Gastroesophageal sphincter (tissue), 3 donors: ENCODE measurements at regions not wholly inside any gene's neighbourhood (a gene's known extent, or its start where the extent isn't known, plus 50 kb on each side); places are given as distances from the start of the nearest gene placed in this dataset.

ENCODE experiments used
- EP300 ChIP-seq: sonication (generic); formaldehyde crosslinking; IDR thresholded peaks from one replicate; pipeline ENCODE4 v1.6.1; 2017; ENCODE audit warnings: antibody characterized with exemption, mild to moderate bottlenecking
- POLR2A ChIP-seq, 2 donors: fragments of 450-650 bp; IDR thresholded peaks; one replicate each; pipeline ENCODE4 v1.6.1; 2017; ENCODE audit warnings: antibody characterized with exemption in 2 of 2, mild to moderate bottlenecking in 2 of 2, moderate library complexity in 1 of 2
- POLR2AphosphoS5 ChIP-seq: sonication (generic); formaldehyde crosslinking; IDR thresholded peaks from one replicate; pipeline ENCODE4 v1.6.1; 2017; ENCODE audit warnings: antibody characterized with exemption
- TF ChIP-seq, protein P1 (sequence below), 4 experiments: fragments of 200-600 bp in 2 of 4; fragments of 450-650 bp in 2 of 4; sonication (generic) in 1 of 4; IDR thresholded peaks; one replicate each; pipeline ENCODE4 v1.5.1; 2017 to 2019; ENCODE audit warnings: antibody characterized with exemption in 4 of 4, mild to moderate bottlenecking in 2 of 4, moderate library complexity in 2 of 4

DNA sequence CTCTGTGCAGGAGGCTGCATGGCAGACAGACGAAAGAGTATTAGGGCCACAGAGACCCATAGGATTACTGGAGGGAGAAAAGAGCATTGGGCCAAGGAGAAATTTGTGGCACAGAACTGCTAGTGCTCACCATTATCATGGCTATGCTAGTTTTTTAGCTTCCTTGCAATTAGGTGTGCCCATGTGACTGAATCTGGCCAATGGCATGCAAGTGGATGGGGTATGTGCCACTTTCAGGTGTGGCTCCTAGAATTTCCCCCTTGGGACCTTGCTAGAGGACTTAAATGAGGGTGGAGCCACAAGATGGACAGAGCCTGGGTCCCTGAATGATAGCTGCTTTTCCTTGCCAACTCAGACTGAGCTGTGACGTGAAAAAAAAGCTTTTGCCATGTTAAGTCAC is 73.9 kb upstream of the TENM4 start:
- TF ChIP-seq, protein P1, sequence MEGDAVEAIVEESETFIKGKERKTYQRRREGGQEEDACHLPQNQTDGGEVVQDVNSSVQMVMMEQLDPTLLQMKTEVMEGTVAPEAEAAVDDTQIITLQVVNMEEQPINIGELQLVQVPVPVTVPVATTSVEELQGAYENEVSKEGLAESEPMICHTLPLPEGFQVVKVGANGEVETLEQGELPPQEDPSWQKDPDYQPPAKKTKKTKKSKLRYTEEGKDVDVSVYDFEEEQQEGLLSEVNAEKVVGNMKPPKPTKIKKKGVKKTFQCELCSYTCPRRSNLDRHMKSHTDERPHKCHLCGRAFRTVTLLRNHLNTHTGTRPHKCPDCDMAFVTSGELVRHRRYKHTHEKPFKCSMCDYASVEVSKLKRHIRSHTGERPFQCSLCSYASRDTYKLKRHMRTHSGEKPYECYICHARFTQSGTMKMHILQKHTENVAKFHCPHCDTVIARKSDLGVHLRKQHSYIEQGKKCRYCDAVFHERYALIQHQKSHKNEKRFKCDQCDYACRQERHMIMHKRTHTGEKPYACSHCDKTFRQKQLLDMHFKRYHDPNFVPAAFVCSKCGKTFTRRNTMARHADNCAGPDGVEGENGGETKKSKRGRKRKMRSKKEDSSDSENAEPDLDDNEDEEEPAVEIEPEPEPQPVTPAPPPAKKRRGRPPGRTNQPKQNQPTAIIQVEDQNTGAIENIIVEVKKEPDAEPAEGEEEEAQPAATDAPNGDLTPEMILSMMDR (IDR thresholded peaks at IDR 0.05): no peak
- no peak for TF ChIP-seq POLR2AphosphoS5
- no peak for TF ChIP-seq POLR2A (IDR thresholded peaks at IDR 0.05)
- TF ChIP-seq EP300: no peak
